GM12878 (cell line): ENCODE measurements at regions not wholly inside any gene's neighbourhood (a gene's known extent, or its start where the extent isn't known, plus 50 kb on each side); places are given as distances from the start of the nearest gene placed in this dataset.

Experiments
- ATAC-seq: fragments of 200-7000 bp; cut with Tn5 transposase; 3 replicates; pipeline ENCODE4 v1.9.1; 2020; ENCODE audit warnings: mild to moderate bottlenecking, moderate library complexity
- BruUV-seq: library from RNA; stranded (reverse); fragments of 400-500 nt; replicated peaks from 2 replicates; lab custom pipeline; 2021; lab: Mats Ljungman, UMichigan
- CTCF ChIA-PET: fragments of 300-600 bp; sonication (Branson Sonifier 250); formaldehyde crosslinking; extraction: SDS; loops from one replicate; lab custom pipeline; 2021; ENCODE audit warnings: inconsistent platforms; lab: Yijun Ruan, JAX
- POLR2A ChIA-PET: fragments of 350-600 bp; formaldehyde crosslinking; extraction: SDS; loops from one replicate; lab custom pipeline; 2021; ENCODE audit warnings: inconsistent platforms; lab: Charles Lee
- RAD21 ChIA-PET: fragments of 300-600 bp; sonication (Branson Sonifier 250); formaldehyde crosslinking; loops from one replicate; lab custom pipeline; 2023; ENCODE audit warnings: antibody characterized with exemption; ENCODE audit not compliant: unreplicated experiment; lab: Charles Lee
- SMC1A ChIA-PET: fragments of 300-600 bp; sonication (Branson Sonifier 250); formaldehyde crosslinking; loops from one replicate; lab custom pipeline; 2023; ENCODE audit not compliant: unreplicated experiment, uncharacterized antibody; lab: Charles Lee
- DNase-seq: peaks from one replicate; pipeline ENCODE4 v3.0.0-alpha.2; 2011; ENCODE audit warnings: low read depth, low spot score
- FAIRE-seq: peaks from 3 replicates; lab custom pipeline; 2011; peaks lifted over from hg19 to GRCh38; lab: Jason Lieb, UNC
- H2AFZ ChIP-seq: 2 replicates; pipeline ENCODE4 v1.6.0; 2011; ENCODE audit warnings: low read depth, low read length, control low read depth; ENCODE audit not compliant: control insufficient read depth
- H3K27ac ChIP-seq: 2 replicates; pipeline ENCODE4 v1.5.1; 2011; ENCODE audit warnings: control low read depth; ENCODE audit not compliant: control insufficient read depth, insufficient read depth
- H3K27me3 ChIP-seq, 2 experiments: replicated peaks in 1 of 2; 2 replicates each; pipeline versions ENCODE4 v1.6.0 to v1.6.1; 2011; ENCODE audit warnings: low read length in 1 of 2; ENCODE audit not compliant: control insufficient read depth in 2 of 2, insufficient read depth in 2 of 2
- H3K36me3 ChIP-seq, 2 experiments: 2 replicates each; pipeline ENCODE4 v1.5.1; 2011; ENCODE audit warnings: low read length in 1 of 2; ENCODE audit not compliant: control insufficient read depth in 2 of 2, insufficient read depth in 2 of 2
- H3K4me1 ChIP-seq: 2 replicates; pipeline ENCODE4 v1.6.1; 2011; ENCODE audit warnings: mild to moderate bottlenecking, low read length, moderate library complexity, mixed read lengths; ENCODE audit not compliant: control insufficient read depth, insufficient read depth
- H3K4me2 ChIP-seq: 2 replicates; pipeline ENCODE4 v1.6.0; 2011; ENCODE audit warnings: control low read depth; ENCODE audit not compliant: control insufficient read depth, insufficient read depth
- H3K4me3 ChIP-seq: fragments of 200-600 bp; sonication (generic); 2 replicates; pipeline ENCODE4 v1.5.1; 2016
- H3K79me2 ChIP-seq: 2 replicates; pipeline ENCODE4 v1.6.0; 2011; ENCODE audit warnings: low read length; ENCODE audit not compliant: control insufficient read depth, insufficient read depth
- H3K9ac ChIP-seq: 2 replicates; pipeline ENCODE4 v1.8.0; 2011; ENCODE audit warnings: low read length, control low read depth, mixed read lengths; ENCODE audit not compliant: control insufficient read depth, insufficient read depth
- H3K9me3 ChIP-seq: replicated peaks from 3 replicates; pipeline ENCODE4 v1.5.1; 2011; ENCODE audit warnings: mild to moderate bottlenecking, low read length; ENCODE audit not compliant: control insufficient read depth, insufficient read depth
- H4K20me1 ChIP-seq: 2 replicates; pipeline ENCODE4 v1.6.0; 2011; ENCODE audit not compliant: control insufficient read depth, insufficient read depth
- BACH1 ChIP-seq: fragments of 450-650 bp; IDR thresholded peaks from 2 replicates; pipeline ENCODE4 v1.6.1; 2017; ENCODE audit warnings: mild to moderate bottlenecking, borderline replicate concordance
- BRCA1 ChIP-seq: IDR thresholded peaks from 2 replicates; pipeline ENCODE4 v1.6.1; 2011; ENCODE audit warnings: low read depth, low read length, improper control_type of control experiment
- E2F4 ChIP-seq: IDR thresholded peaks from 2 replicates; pipeline ENCODE4 v1.6.1; 2012; ENCODE audit warnings: low read depth, low read length, improper control_type of control experiment
- EP300 ChIP-seq, 2 experiments: fragments of 150-350 bp in 1 of 2; IDR thresholded peaks; 2 replicates each; pipeline ENCODE4 v1.6.1; 2011 to 2012; ENCODE audit warnings: low read depth in 2 of 2, low read length in 2 of 2, borderline replicate concordance in 1 of 2, improper control_type of control experiment in 1 of 2, inconsistent platforms in 1 of 2; ENCODE audit not compliant: control insufficient read depth in 1 of 2
- ETV6 ChIP-seq, 2 experiments: fragments of 450-650 bp in 1 of 2; IDR thresholded peaks in 1 of 2; conservative IDR thresholded peaks in 1 of 2; 2 replicates each; pipeline ENCODE4 v1.6.1; 2014; ENCODE audit warnings: antibody characterized with exemption in 1 of 2, borderline replicate concordance in 1 of 2, low read depth in 1 of 2, mild to moderate bottlenecking in 1 of 2, moderate library complexity in 1 of 2
- JUNB ChIP-seq: IDR thresholded peaks from 2 replicates; pipeline ENCODE4 v1.6.1; 2016; ENCODE audit warnings: antibody characterized with exemption, mild to moderate bottlenecking
- JUND ChIP-seq: IDR thresholded peaks from 2 replicates; pipeline ENCODE4 v1.6.1; 2012; ENCODE audit warnings: low read depth, mild to moderate bottlenecking, low read length, improper control_type of control experiment, moderate library complexity
- KLF5 ChIP-seq: fragments of 450-650 bp; IDR thresholded peaks from 2 replicates; pipeline ENCODE4 v1.6.1; 2014; ENCODE audit warnings: mild to moderate bottlenecking; ENCODE audit not compliant: partially characterized antibody
- MYB ChIP-seq: fragments of 150-350 bp; IDR thresholded peaks from 2 replicates; pipeline ENCODE4 v1.6.1; 2014; ENCODE audit warnings: mild to moderate bottlenecking, low read depth, low read length, borderline replicate concordance
- NRF1 ChIP-seq: conservative IDR thresholded peaks from 2 replicates; pipeline ENCODE4 v1.6.1; 2011; ENCODE audit warnings: mild to moderate bottlenecking, low read depth, low read length, improper control_type of control experiment
- SREBF1 ChIP-seq: IDR thresholded peaks from 2 replicates; pipeline ENCODE4 v1.6.1; 2012; ENCODE audit warnings: mild to moderate bottlenecking, low read length
- STAT1 ChIP-seq: fragments of 450-650 bp; conservative IDR thresholded peaks from 2 replicates; pipeline ENCODE4 v1.6.1; 2014; ENCODE audit warnings: antibody characterized with exemption, mild to moderate bottlenecking
- STAT3 ChIP-seq: IDR thresholded peaks from 2 replicates; pipeline ENCODE4 v1.6.1; 2011; ENCODE audit warnings: low read depth, low read length, improper control_type of control experiment
- TARDBP ChIP-seq: IDR thresholded peaks from 2 replicates; pipeline ENCODE4 v1.6.1; 2016; ENCODE audit warnings: borderline replicate concordance
- ZNF207 ChIP-seq: fragments of 450-650 bp; IDR thresholded peaks from 2 replicates; pipeline ENCODE4 v1.6.1; 2014; ENCODE audit warnings: antibody characterized with exemption, mild to moderate bottlenecking, borderline replicate concordance
- ZNF687 ChIP-seq: fragments of 450-650 bp; IDR thresholded peaks from 2 replicates; pipeline ENCODE4 v1.6.1; 2017; ENCODE audit warnings: mild to moderate bottlenecking, moderate library complexity
- WGBS: methylation state at CpG from one replicate; pipeline ENCODE4 v1.1.6; 2016; ENCODE audit warnings: low lambda C conversion rate; ENCODE audit not compliant: insufficient replicate concordance, insufficient coverage; ENCODE audit errors: missing lambda C conversion rate; 5-methylcytosine and 5-hydroxymethylcytosine counted together
- in situ Hi-C: fragments of 300-500 bp; cut with MboI; formaldehyde crosslinking; loops from 9 replicates; pipeline ENCODE4 v1.14.3; 2018; ENCODE audit warnings: mixed read lengths
- intact Hi-C: fragments of 100-400 bp; cut with micrococcal nuclease; formaldehyde crosslinking; loops from one replicate; pipeline ENCODE4 v1.14.2; 2022; ENCODE audit not compliant: unreplicated experiment
- TF ChIP-seq, protein P1 (sequence below), 3 experiments: IDR thresholded peaks in 2 of 3; conservative IDR thresholded peaks in 1 of 3; 2 replicates each; pipeline ENCODE4 v1.5.1; 2011; ENCODE audit warnings: low read depth in 3 of 3, low read length in 3 of 3, mild to moderate bottlenecking in 3 of 3, control low read depth in 2 of 3, moderate library complexity in 2 of 3, inconsistent platforms in 1 of 3, mixed read lengths in 1 of 3; ENCODE audit not compliant: control insufficient read depth in 2 of 3, insufficient read depth in 1 of 3; ENCODE audit errors: extremely low read depth in 1 of 3

DNA sequence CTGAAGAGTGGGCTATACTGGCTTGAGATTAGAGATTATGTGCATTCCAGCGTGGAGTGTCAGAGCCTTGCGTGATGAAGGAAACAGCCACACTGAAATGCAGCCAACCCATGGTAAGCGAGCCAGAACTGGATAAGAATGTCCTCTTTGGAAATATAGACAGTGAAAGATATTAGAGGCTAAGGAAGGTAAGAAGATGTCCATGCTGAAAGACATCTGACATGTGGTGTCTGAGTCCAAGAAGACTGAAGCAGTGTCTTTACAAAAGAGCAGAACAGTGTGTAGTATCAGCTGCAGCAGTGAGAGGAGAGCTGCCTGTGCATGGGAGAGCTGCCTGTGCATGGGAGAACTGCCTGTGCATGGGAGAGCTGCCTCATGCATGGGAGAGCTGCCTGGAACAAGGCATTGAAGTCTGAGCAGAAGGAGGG is 672.2 kb downstream of the DIPK2A start:
- Histone ChIP-seq H3K79me2 (no peaks in the 10 kb centered on the region), H3K9me3 (no peaks in the 10 kb centered on the region), H3K4me2 (no peak overlapping the region), H3K27me3 (no peaks in the 10 kb centered on the region), H3K27ac (no peak overlapping the region), H3K4me1 (no peaks in the 10 kb centered on the region), H3K9ac (no peak overlapping the region), H3K36me3 (no peaks in the 10 kb centered on the region), H2AFZ (no peak overlapping the region), H4K20me1 (no peaks in the 10 kb centered on the region), H3K4me3 (no peak overlapping the region)
- no TSS peak for BruUV-seq
- FAIRE-seq (no peak), ATAC-seq (no peak), DNase-seq (no peak)
- 3% methylated on average over 3 of the region's 3 CpGs for WGBS
- intact Hi-C loops: no loop called here
- ChIA-PET POLR2A (no interaction called here), RAD21 (no interaction called here), CTCF (no interaction called here), SMC1A (no interaction called here)
- in situ Hi-C loops: no loop called here
- TF ChIP-seq STAT1 (no peak), TARDBP (no peak), EP300 (IDR thresholded peaks at IDR 0.05; ENCODE audit: borderline replicate concordance in 1 of 2, control insufficient read depth in 1 of 2, low read depth in 2 of 2, low read length in 2 of 2) (no peak), MYB (no peak), JUND (no peak), NRF1 (no peak), ETV6 (conservative IDR thresholded peaks at IDR 0.05 in 1 of 2, IDR thresholded peaks at IDR 0.05 in 1 of 2; ENCODE audit: borderline replicate concordance in 1 of 2, low read depth in 1 of 2) (no peak), BRCA1 (no peak), JUNB (no peak), STAT3 (no peak), ZNF207 (no peak), E2F4 (no peak), BACH1 (no peak), ZNF687 (no peak), KLF5 (no peak), SREBF1 (no peak)
- TF ChIP-seq, protein P1, sequence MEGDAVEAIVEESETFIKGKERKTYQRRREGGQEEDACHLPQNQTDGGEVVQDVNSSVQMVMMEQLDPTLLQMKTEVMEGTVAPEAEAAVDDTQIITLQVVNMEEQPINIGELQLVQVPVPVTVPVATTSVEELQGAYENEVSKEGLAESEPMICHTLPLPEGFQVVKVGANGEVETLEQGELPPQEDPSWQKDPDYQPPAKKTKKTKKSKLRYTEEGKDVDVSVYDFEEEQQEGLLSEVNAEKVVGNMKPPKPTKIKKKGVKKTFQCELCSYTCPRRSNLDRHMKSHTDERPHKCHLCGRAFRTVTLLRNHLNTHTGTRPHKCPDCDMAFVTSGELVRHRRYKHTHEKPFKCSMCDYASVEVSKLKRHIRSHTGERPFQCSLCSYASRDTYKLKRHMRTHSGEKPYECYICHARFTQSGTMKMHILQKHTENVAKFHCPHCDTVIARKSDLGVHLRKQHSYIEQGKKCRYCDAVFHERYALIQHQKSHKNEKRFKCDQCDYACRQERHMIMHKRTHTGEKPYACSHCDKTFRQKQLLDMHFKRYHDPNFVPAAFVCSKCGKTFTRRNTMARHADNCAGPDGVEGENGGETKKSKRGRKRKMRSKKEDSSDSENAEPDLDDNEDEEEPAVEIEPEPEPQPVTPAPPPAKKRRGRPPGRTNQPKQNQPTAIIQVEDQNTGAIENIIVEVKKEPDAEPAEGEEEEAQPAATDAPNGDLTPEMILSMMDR (IDR thresholded peaks at IDR 0.05 in 2 of 3, conservative IDR thresholded peaks at IDR 0.05 in 1 of 3; ENCODE audit: control insufficient read depth in 2 of 3, extremely low read depth in 1 of 3, insufficient read depth in 1 of 3, low read depth in 3 of 3, low read length in 3 of 3): no peak
